ENCODE measurements at regions not wholly inside any gene's neighbourhood (a gene's known extent, or its start where the extent isn't known, plus 50 kb on each side); places are given as distances from the start of the nearest gene placed in this dataset.

GRCh38 chr6:40268166-40268565 is 319.0 kb downstream of the LRFN2 start:
- DNase-seq (ENCODE audit: low spot score) = no peak

GRCh38 chr6:40265615-40266014 is 321.5 kb downstream of the LRFN2 start:
- no peak for DNase-seq (ENCODE audit: low spot score)

- DNase-seq (ENCODE audit: low spot score) = no peak
These were observed 323.2 kb downstream of the LRFN2 start for GRCh38 chr6:40263970-40264369.

- DNase-seq (ENCODE audit: low spot score) = no peak
These were observed 324.8 kb downstream of the LRFN2 start for GRCh38 chr6:40262363-40262762.

- no peak for DNase-seq (ENCODE audit: low spot score)
These were observed 324.3 kb upstream of the MOCS1 start for GRCh38 chr6:40258531-40258930.

GRCh38 chr6:40256831-40257230 is 322.6 kb upstream of the MOCS1 start:
- DNase-seq (ENCODE audit: low spot score) = no peak

GRCh38 chr6:40256224-40256623 is 322.0 kb upstream of the MOCS1 start:
- no peak for DNase-seq (ENCODE audit: low spot score)

GRCh38 chr6:40253420-40253819 is 319.2 kb upstream of the MOCS1 start:
- DNase-seq (ENCODE audit: low spot score) = no peak

- DNase-seq (ENCODE audit: low spot score) = no peak
These were observed 318.4 kb upstream of the MOCS1 start for GRCh38 chr6:40252531-40253258.

- no peak for DNase-seq (ENCODE audit: low spot score)
These were observed 317.5 kb upstream of the MOCS1 start for GRCh38 chr6:40251637-40252300.

GRCh38 chr6:40249935-40250334 is 315.7 kb upstream of the MOCS1 start:
- no peak for DNase-seq (ENCODE audit: low spot score)

GRCh38 chr6:40247516-40248115 is 313.4 kb upstream of the MOCS1 start:
- DNase-seq (ENCODE audit: low spot score) = no peak

GRCh38 chr6:40244699-40245098 is 310.4 kb upstream of the MOCS1 start:
- DNase-seq (ENCODE audit: low spot score) = no peak

GRCh38 chr6:40232698-40233097 is 298.4 kb upstream of the MOCS1 start:
- DNase-seq (ENCODE audit: low spot score) = no peak

GRCh38 chr6:40227735-40228134 is 293.5 kb upstream of the MOCS1 start:
- no peak for DNase-seq (ENCODE audit: low spot score)

GRCh38 chr6:40222354-40222753 is 288.1 kb upstream of the MOCS1 start:
- DNase-seq (ENCODE audit: low spot score) = no peak

- no peak for DNase-seq (ENCODE audit: low spot score)
These were observed 285.5 kb upstream of the MOCS1 start for GRCh38 chr6:40219799-40220198.

GRCh38 chr6:40210628-40211056 is 276.4 kb upstream of the MOCS1 start:
- DNase-seq (ENCODE audit: low spot score) = no peak

GRCh38 chr6:40205801-40206200 is 271.5 kb upstream of the MOCS1 start:
- no peak for DNase-seq (ENCODE audit: low spot score)

- no peak for DNase-seq (ENCODE audit: low spot score)
These were observed 270.7 kb upstream of the MOCS1 start for GRCh38 chr6:40205004-40205403.

- no peak for DNase-seq (ENCODE audit: low spot score)
These were observed 263.1 kb upstream of the MOCS1 start for GRCh38 chr6:40197371-40197770.

GRCh38 chr6:40196135-40196518 is 261.9 kb upstream of the MOCS1 start:
- no peak for DNase-seq (ENCODE audit: low spot score)

- DNase-seq (ENCODE audit: low spot score) = no peak
These were observed 261.3 kb upstream of the MOCS1 start for GRCh38 chr6:40195428-40196134.

Measured in hematopoietic multipotent progenitor cell treated with erythropoietin and hydrocortisone succinate and interleukin-3 and kit ligand, for 15 days (in vitro differentiated cells).